Non-pigmented ciliary epithelial cell (primary cell): ENCODE measurements at regions not wholly inside any gene's neighbourhood (a gene's known extent, or its start where the extent isn't known, plus 50 kb on each side); places are given as distances from the start of the nearest gene placed in this dataset.

Experiments
- DNase-seq: peaks from one replicate; pipeline ENCODE4 v3.0.0-alpha.2; 2010; ENCODE audit warnings: low read depth

GRCh38 chr18:22253676-22254075 lies 84.3 kb downstream of the GATA6 start:
- DNase-seq: no peak

GRCh38 chr18:22253156-22253555 lies 83.8 kb downstream of the GATA6 start:
- no peak for DNase-seq
